Activated CD4-positive, CD25-positive, alpha-beta regulatory T cell treated with anti-CD3 and anti-CD28 coated beads, Interleukin-2, amount 50 U/mL, for 72 hours (primary cell): ENCODE measurements at regions not wholly inside any gene's neighbourhood (a gene's known extent, or its start where the extent isn't known, plus 50 kb on each side); places are given as distances from the start of the nearest gene placed in this dataset.
"Not testable (repeated sequence)": the region's sequence is repeated elsewhere in the genome, so short reads cannot be mapped to it uniquely, and the experiment has no call there.

Source experiments
- DNase-seq: peaks from one replicate; pipeline ENCODE4 v3.0.0; 2021

- DNase-seq: no peak
These were observed 154.0 kb downstream of the REEP3 start for GRCh38 chr10:63675171-63675570.

GRCh38 chr10:63677001-63677400 lies 155.8 kb downstream of the REEP3 start:
- no peak for DNase-seq

GRCh38 chr10:63680545-63680944 lies 159.3 kb downstream of the REEP3 start:
- DNase-seq: not testable (repeated sequence)

GRCh38 chr10:63681993-63682697 lies 160.9 kb downstream of the REEP3 start:
- no peak for DNase-seq

- not testable (repeated sequence) for DNase-seq
These were observed 161.5 kb downstream of the REEP3 start for GRCh38 chr10:63682698-63683052.

GRCh38 chr10:63683223-63683622 lies 162.0 kb downstream of the REEP3 start:
- DNase-seq: no peak

GRCh38 chr10:63683686-63684085 lies 162.5 kb downstream of the REEP3 start:
- no peak for DNase-seq

- DNase-seq: no peak
These were observed 163.2 kb downstream of the REEP3 start for GRCh38 chr10:63684257-63684936.

- no peak for DNase-seq
These were observed 168.6 kb downstream of the REEP3 start for GRCh38 chr10:63689768-63690167.

- no peak for DNase-seq
These were observed 171.2 kb downstream of the REEP3 start for GRCh38 chr10:63692220-63692896.

- DNase-seq: not testable (repeated sequence)
These were observed 171.8 kb downstream of the REEP3 start for GRCh38 chr10:63693021-63693420.

- no peak for DNase-seq
These were observed 175.0 kb downstream of the REEP3 start for GRCh38 chr10:63696205-63696604.

- DNase-seq: no peak
These were observed 177.0 kb downstream of the REEP3 start for GRCh38 chr10:63697956-63698786.

GRCh38 chr10:63698787-63699150 lies 177.6 kb downstream of the REEP3 start:
- DNase-seq: no peak

GRCh38 chr10:63699785-63700613 lies 178.8 kb downstream of the REEP3 start:
- no peak for DNase-seq

GRCh38 chr10:63700631-63701156 lies 179.5 kb downstream of the REEP3 start:
- DNase-seq: no peak

GRCh38 chr10:63702092-63702491 lies 180.9 kb downstream of the REEP3 start:
- DNase-seq: no peak

GRCh38 chr10:63703113-63703670 lies 182.0 kb downstream of the REEP3 start:
- DNase-seq: no peak

- DNase-seq: no peak
These were observed 182.6 kb downstream of the REEP3 start for GRCh38 chr10:63703740-63704345.

GRCh38 chr10:63707254-63707910 lies 186.2 kb downstream of the REEP3 start:
- DNase-seq: no peak

- no peak for DNase-seq
These were observed 187.2 kb downstream of the REEP3 start for GRCh38 chr10:63708421-63708820.
